ENCODE measurements at regions not wholly inside any gene's neighbourhood (a gene's known extent, or its start where the extent isn't known, plus 50 kb on each side); places are given as distances from the start of the nearest gene placed in this dataset.

DNA sequence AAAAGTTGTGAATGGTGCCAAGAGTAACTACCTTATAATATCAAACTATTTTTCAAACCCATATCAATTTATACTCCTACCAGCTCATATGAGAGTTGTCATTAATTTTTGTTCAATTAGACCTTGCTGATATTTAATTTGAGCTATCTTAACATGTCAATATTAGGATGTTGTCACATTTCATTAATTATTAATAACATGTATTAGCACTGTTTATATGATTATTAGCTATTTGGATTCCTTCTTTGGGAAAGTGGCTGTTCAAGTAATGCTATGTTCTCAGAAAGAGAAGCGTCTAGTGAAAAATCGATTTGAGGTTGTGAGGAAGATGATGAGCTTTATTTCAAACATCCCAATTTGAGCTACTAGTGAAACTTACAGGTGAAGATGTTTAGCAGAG lies 620.2 kb downstream of the KCNJ3 start:
- in situ Hi-C loops (cut with MboI; ENCODE audit: low pct_unique_long_range_greater_than_20kb, low sequenced_read_pairs), result no loop called here
- no peak for DNase-seq

DNA sequence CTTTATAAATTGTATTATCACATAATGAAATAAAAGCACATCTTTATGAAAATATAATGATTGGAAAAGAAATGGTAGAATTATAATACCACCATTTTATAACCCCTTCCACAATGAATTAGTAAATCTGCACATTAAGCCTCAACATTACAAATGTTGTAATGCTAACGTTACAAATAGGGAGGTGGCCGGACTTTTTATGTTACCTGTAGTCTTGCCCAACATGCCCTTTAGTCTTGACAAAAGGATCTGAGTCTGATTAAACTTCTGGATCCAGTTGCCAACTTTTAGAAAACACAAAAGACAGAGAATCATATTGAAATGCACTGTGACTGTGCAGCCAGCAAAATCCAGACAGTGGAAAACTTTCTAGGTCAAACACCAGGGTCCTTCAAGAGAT lies 617.3 kb downstream of the KCNJ3 start:
- in situ Hi-C loops (cut with MboI; ENCODE audit: low pct_unique_long_range_greater_than_20kb, low sequenced_read_pairs), result no loop called here
- no peak for DNase-seq

DNA sequence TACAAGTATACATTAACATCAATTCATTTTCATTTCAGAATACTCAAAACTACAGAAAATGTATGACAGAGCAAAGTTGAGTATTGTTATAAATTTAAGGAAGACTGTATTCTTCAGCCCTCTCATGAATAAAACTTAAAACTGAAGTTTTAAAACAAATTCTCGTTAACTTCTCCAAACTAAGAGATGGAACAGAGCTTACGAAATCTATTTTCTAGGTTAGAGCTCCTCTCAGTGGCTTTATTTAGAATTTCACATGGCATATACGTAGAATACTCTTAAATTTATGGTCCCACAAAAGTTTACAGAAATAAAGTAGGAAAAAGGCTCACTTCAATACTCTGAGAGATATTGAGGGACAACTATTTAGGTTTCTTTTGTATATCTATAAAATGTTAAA lies 612.1 kb downstream of the KCNJ3 start:
- peak; percentile 35 for DNase-seq
- in situ Hi-C loops (cut with MboI; ENCODE audit: low pct_unique_long_range_greater_than_20kb, low sequenced_read_pairs), result no loop called here

DNA sequence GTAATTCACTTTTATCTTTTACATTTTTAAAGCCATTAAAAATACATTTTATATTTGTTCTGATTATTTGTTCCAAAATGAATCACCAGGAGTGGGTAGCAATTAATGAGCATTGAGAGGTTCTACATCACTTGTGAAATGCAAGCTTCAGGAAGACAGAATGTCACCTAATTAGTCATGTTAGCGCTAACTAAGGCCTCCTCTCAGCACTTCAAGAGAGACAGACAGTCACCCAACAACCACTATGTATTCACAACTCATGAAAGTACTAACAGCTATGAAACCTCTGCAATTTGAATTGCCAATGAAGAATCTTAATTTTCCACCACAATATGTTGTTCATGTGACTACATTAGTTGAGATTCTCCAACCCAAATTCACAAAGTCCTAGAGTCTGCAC lies 611.0 kb downstream of the KCNJ3 start:
- in situ Hi-C loops (cut with MboI; ENCODE audit: low pct_unique_long_range_greater_than_20kb, low sequenced_read_pairs), result no loop called here
- no peak for DNase-seq

DNA sequence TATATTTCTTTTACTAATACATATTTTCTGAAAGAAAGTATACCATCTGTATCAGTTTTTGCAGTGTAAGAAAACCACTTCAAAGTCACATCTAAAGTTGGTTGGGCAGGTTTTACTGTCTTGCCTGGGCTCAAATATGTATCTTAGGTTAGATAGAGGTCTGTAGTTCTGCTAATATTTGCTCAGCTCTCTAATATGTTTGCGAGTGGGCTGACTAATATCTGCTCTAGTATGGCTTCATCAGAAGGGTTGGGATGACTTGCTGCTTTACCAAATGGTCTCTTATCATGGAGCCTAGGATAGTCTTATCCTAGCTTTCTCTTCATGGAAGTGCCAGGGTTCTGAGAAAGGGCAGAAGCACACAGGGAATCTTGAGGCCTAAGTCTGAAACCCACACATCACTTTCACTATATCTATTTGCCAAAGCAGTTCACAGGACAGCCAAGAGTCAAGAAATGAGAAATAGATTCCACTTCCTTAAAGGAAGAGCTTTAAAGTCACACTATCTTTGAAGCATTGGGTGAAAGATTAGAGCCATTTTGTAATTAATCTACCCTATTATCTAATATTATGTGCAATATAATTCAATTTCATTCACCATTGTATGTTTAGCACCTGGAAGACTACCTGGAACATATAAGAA lies 610.0 kb downstream of the KCNJ3 start:
- no peak for DNase-seq
- in situ Hi-C loops (cut with MboI; ENCODE audit: low pct_unique_long_range_greater_than_20kb, low sequenced_read_pairs), result no loop called here

DNA sequence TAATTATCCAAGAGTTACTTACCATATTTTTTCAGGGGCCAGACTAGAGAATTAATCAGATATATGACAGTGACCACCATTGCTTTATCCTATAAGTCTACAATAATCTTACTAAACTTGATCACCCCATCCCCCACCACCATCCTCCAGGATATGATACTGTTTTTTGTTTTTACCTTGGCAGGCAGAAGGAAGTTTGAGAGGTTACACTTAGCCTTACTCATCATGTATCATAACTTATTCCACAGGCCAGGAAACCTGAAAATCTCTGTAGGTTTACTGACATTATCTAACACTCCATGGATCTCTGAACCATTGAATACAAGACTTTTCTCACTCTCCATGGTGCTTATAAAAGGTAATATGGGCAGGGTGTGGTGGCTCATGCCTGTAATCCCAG lies 602.7 kb downstream of the KCNJ3 start:
- no peak for DNase-seq
- in situ Hi-C loops (cut with MboI; ENCODE audit: low pct_unique_long_range_greater_than_20kb, low sequenced_read_pairs), result no loop called here

DNA sequence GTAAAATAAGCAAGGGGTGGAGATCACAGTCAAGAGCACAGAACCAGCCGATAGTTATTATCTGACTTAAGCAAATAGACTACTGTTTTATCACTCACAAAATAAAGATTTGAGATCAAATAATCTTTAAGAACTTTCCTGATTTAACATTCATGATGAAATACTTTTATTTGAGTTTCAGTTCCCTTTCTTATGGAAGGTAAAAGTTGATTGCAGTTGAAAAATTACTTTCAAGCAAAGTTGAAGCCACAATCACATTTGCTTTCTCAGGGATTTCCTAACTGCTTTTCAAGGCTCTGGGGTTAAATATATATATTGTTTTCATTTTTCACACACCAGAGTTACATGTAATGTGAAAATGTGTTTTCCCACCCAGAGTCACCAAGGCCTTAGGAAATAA lies 599.5 kb downstream of the KCNJ3 start:
- in situ Hi-C loops (cut with MboI; ENCODE audit: low pct_unique_long_range_greater_than_20kb, low sequenced_read_pairs), result no loop called here
- no peak for DNase-seq

DNA sequence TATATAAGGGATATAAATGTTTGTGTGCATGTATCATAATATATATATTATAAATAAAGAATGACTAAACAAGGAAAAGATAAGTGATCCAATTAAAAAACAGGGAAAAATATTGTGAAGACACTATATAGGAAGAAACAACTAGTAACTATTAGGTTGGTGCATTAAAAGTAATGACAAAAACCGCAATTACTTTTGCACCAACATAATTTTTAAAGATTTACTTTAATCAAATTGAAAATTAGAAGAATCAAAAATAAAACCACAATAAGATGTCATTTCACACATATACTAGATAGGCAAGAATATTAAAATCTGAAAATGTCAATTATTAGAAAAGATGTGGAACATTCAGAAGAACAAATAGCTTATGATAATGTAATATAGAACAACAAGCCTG lies 595.9 kb downstream of the KCNJ3 start:
- in situ Hi-C loops (cut with MboI; ENCODE audit: low pct_unique_long_range_greater_than_20kb, low sequenced_read_pairs), result no loop called here

DNA sequence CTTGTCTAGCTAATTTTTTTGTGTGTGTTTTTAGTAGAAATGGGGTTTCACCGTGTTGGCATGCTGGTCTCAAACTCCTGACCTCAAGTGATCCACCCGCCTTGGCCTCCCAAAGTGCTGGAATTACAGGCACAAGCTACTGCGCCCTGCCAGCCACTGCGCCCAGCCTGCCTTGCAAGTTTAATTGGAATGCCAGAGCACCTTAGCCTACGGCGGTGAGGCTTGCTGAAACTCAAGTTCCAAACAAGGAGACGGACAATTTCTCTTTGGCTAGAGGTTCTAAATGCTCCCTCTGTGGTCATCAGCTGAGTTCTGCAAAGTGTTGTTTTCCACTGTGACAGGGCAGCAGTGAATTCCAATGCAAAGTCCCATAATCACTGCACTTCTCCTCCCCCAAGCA lies 583.4 kb downstream of the KCNJ3 start:
- DNase-seq, result no peak
- in situ Hi-C loops (cut with MboI; ENCODE audit: low pct_unique_long_range_greater_than_20kb, low sequenced_read_pairs), result no loop called here

More for the DNA sequence above, 595.9 kb downstream of the KCNJ3 start:
- DNase-seq, result no peak

DNA sequence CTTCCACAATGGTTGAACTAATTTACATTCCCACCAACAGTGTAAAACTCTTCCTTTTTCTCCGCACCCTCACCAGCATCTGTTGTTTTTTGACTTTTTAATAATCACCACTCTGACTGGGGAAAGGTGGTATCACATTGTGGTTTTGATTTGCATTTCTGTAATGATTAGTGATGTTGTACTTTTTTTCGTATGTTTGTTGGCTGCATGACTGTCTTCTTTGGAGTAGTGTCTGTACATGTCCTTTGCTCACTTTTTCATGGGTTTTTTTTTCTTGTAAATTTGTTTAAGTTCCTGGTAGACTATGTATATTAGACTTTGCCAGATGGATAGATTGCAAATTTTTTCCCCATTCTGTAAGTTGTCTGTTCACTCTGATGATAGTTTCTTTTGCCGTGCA lies 574.8 kb downstream of the KCNJ3 start:
- DNase-seq, result no peak
- in situ Hi-C loops (cut with MboI; ENCODE audit: low pct_unique_long_range_greater_than_20kb, low sequenced_read_pairs), result no loop called here

DNA sequence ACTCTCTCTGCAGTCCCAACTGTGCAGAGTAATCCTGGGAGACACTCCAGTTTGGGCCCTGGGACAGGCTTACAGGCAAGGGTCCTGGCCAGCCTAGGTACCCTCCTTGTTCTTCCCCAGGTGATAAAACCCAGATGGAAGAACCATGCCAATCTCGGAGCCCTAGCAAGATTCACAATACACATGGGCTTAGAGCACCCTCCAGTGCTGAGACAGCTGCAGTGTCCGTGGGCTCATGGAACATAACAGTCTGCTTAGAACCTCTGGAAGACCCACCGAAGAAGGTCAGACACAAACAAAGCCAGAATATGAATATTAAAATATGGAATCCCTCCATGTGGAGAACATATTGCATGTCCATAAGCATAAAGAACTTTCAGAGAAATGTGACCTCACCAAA lies 568.1 kb downstream of the KCNJ3 start:
- in situ Hi-C loops (cut with MboI; ENCODE audit: low pct_unique_long_range_greater_than_20kb, low sequenced_read_pairs), result no loop called here
- DNase-seq, result no peak

DNA sequence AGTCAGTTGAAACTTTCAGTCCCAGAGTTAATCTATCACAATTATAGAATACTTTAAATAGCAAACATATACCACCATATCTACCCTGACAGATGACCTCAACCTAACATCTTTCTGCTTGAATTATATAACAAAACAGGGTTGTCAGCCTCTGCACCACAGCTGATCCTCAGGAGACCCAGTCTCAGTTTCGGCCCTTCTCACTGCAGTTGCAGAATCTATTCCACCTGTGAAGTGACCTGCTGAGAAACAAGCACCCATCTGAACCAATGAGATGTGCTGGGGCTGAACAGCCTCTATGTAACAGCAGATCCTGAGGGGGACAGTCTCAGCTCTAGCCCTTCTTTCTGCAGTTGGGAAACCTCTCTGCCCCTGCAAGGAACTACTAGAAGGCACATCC lies 567.6 kb downstream of the KCNJ3 start:
- in situ Hi-C loops (cut with MboI; ENCODE audit: low pct_unique_long_range_greater_than_20kb, low sequenced_read_pairs), result no loop called here
- DNase-seq, result no peak

DNA sequence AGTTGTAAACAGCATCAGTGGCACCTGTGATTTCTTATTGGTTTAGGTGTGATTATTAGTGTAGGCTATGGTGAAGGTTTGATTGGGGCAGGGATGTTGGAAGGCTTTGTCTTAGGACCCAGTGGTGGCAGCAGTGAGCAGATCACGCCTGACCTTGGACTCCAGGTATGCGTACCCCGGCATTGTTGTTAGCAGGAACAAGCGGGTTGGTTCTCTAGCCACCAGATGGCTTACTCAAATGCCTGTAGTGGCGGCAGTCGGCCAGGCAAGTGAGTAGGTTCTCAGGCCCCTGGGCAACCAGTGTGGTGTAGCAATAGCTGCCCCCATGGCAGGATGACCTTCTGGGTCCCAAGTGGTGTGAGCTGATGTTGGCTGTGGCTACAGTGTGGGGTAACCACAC lies 558.3 kb downstream of the KCNJ3 start:
- in situ Hi-C loops (cut with MboI; ENCODE audit: low pct_unique_long_range_greater_than_20kb, low sequenced_read_pairs), result no loop called here
- no peak for DNase-seq

DNA sequence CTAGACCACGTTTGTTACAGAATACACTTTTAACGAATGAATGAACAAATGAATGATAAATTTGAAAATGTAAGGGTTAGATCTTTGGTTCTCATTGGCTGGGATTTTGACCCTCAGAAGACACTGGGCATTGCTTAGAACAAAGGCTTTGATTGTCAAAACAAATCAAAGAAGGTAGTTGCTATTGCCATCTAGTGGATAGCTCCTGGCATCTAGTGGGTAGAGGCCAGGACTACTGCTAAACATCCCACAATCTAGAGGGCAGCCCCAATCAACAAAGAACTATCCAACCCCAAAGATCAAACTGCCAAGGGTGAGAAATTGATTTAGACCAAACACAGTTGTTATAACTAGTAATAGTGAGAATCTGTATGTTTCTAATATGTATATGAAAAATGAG lies 552.3 kb downstream of the KCNJ3 start:
- in situ Hi-C loops (cut with MboI; ENCODE audit: low pct_unique_long_range_greater_than_20kb, low sequenced_read_pairs), result no loop called here
- DNase-seq, result peak; percentile 11

DNA sequence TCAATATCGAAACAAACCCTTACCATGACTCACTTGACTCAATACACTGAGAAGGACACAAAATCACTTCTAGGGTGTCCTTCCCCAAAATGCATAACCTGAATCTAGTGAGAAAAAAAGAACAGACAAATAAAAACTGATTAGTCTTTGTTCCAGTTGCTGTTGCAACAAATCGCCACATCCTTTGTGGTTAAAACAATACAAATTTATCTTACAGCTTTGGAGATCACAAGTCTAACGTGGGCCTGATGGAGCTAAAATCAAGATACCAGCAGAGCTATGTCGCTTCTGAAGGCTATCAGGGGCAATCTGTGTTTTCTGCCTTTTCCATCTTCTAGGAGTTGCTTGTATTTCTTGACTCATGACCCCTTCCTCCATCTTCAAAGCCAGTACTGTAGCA lies 541.7 kb downstream of the KCNJ3 start:
- DNase-seq, result no peak
- in situ Hi-C loops (cut with MboI; ENCODE audit: low pct_unique_long_range_greater_than_20kb, low sequenced_read_pairs), result no loop called here

DNA sequence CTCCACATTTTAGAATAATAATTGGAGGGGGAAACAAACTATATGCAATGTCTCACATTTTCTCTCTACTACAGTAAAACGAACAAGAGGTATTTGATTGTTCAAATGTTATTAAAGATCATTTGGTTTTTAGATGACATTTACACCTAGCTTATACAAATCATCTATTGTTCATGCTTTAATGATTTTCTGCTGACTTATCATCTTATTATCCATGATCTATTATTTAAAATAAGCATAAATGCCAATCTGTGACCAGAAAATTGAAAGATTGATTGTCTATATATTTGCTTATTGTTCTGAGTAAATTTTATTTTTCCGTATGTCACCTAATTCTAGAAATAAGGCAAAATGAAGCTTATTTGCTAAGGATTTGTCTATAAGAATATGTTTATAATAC lies 537.2 kb downstream of the KCNJ3 start:
- no peak for DNase-seq
- in situ Hi-C loops (cut with MboI; ENCODE audit: low pct_unique_long_range_greater_than_20kb, low sequenced_read_pairs), result no loop called here

DNA sequence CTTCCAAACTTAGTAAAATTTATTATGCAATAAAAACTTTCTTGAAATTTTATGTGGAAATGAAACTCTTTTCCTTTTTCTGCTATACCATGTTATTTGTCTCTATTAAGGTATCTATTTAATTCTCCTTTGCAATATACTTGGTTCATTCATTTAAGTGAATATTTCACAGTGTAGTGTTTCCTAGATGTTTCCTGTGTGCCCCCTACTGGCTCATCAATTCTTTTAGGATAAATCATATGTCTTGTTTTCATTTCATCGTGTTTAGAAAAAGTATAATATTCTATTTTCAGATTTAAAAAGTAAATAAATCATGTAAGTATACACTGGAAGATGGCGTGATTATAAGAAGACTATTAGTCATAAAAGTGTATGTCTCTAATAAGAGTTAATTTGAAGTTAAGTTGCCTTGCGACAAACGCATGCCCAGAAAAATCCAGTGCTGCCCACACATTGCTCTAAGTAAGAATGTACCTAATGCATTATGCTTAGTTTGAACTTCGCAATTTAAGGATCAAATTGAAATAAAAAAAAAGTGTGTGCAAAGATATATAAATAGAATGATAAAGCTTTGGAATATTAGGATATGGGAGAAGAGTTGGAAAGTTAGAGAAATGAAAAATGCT lies 525.4 kb downstream of the KCNJ3 start:
- in situ Hi-C loops (cut with MboI; ENCODE audit: low pct_unique_long_range_greater_than_20kb, low sequenced_read_pairs), result no loop called here
- DNase-seq, result peak; percentile 5

DNA sequence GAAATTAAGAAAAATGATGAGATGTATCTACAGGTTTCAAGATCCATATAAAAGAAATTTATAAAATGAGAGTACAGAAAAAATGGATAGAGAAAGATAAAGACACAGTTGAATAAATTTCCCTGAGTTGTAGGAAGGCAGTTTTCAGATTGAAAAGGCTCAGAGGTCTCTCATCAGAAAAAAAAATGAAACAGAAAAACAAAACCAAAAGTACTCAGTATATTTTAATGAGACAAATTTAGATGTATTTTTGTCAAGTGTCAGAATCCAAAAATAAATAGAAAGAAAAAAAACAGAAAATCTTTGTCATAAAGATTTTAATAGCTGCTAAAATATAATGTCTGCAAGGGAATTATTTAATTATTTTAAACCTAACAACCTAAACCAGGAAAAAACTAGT lies 520.5 kb downstream of the KCNJ3 start:
- in situ Hi-C loops (cut with MboI; ENCODE audit: low pct_unique_long_range_greater_than_20kb, low sequenced_read_pairs), result no loop called here
- DNase-seq, result no peak

DNA sequence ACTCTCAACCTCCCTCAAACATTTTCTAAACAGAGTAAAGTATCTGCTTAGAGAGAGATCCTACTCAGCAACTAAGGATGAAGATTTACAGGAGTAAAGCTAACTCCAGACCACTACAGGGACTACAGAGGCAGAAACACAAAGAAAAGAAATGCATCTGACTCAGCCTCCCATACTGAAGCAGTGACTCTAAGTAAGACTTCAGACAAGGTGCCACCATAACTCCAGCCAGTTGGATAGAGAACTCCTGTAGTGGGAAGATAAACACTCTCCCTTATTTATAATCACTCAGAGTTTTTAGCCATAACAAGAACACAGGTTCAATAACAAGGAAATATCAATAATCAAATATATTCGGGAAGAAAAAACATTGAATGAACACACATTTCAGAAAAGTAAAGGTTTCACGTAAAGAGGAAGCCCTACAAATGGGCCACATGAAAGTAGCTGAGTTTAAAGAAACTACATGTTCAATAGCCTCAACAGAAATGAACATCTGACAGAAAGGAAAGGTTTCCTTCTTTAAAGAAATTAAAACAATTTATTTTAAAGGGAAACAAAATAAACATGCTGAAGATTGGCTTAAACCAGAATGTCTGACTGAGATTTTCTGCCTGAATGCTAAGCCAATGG lies 519.9 kb downstream of the KCNJ3 start:
- in situ Hi-C loops (cut with MboI; ENCODE audit: low pct_unique_long_range_greater_than_20kb, low sequenced_read_pairs), result no loop called here
- no peak for DNase-seq

DNA sequence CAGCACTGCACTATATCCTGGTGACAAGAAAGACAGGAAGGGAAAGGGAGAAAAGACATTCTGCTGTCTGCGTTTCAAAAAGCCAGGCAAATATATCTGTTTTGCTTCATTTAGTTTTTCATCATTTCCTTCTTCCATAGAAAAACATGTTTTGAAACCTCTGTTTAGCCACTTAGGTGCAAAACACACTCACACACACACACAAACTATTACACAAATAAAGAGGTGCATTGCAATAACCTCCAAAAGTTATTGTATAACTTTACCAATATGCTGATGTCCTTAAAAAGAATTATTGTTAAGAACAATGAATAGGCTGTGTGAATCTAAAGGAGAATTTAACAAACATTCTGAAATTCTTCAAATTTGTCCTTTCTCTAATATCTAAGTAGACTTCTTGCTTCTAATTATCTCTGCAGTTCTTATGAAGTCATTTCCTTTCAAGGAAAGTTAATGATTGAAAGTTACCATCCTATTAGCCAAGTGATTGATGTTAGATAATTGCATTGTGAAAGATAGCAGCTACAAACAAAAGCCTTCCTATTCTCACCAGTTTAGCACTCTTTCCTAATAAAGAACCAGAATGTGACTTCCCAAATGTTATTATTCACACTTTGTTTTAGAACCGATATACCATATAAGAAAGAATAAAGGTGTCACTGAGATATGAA lies 516.7 kb downstream of the KCNJ3 start:
- DNase-seq, result no peak
- in situ Hi-C loops (cut with MboI; ENCODE audit: low pct_unique_long_range_greater_than_20kb, low sequenced_read_pairs), result no loop called here
